GM21825 (cell line): ENCODE measurements at regions not wholly inside any gene's neighbourhood (a gene's known extent, or its start where the extent isn't known, plus 50 kb on each side); places are given as distances from the start of the nearest gene placed in this dataset.
"Not testable (repeated sequence)": the region's sequence is repeated elsewhere in the genome, so short reads cannot be mapped to it uniquely, and the experiment has no call there.

Experiments used
- ATAC-seq: cut with Tn5 transposase; IDR thresholded peaks from one replicate; pipeline ENCODE4 v1.9.1; 2021; ENCODE audit warnings: mild to moderate bottlenecking, moderate library complexity; ENCODE audit not compliant: unreplicated experiment

DNA sequence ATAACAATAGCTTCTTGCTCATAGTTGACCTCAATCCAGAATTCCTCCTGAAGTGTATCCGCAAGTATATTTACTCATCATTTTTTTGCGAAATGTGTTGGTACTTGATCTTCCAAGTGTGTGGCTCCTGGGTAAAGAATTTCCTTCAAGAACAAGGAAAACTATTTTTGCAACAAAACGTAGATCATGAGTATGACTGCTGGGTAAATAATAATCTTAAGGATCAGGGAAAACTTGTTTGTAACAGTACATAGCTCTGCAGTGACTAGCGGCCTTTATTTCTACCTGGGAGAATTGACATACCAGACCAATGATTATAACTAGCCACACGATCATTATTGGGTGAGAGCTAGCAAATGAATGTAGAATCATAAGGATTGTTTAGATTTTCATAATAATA, 1311.7 kb downstream of the ARAP2 start:
- ATAC-seq: no peak

DNA sequence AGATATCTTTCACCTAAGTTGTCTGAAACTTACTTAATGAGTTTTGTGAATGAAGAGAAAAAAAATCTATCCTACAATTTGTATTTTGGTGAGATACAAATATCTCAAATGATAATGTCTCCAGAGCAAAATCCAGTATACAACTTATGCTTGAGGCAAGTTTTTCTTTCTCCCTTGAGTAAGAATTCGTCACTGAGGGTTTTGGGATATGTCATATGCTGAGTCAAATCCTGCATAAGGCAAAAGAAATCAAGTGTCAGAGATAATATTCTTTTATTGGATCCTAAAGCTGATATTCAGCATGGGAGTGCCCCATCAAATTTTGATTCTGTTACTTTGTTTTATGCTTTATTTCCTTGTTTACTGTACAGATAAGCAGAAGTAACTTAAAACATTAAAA, 1308.6 kb downstream of the ARAP2 start:
- no peak for ATAC-seq

DNA sequence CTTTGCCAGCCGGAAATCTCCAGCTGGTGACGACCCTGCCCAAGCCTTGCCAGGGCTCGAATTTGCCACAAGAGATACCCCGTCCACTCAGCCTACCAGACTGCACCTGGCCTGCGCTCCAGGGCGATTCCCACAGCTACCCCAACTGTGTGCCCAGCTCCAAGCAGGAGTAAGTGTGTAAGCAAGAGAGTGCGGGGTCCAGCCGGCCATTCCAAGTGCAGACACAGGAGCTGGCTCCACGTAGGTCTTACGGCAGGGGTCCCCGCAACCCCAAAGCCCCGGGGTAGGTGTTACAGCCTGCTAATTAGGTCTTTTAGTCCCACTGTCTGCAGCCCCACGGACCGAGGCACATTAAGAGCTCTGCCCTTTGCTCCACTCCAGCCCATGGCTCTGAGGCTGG, 1305.2 kb downstream of the ARAP2 start:
- no peak for ATAC-seq

DNA sequence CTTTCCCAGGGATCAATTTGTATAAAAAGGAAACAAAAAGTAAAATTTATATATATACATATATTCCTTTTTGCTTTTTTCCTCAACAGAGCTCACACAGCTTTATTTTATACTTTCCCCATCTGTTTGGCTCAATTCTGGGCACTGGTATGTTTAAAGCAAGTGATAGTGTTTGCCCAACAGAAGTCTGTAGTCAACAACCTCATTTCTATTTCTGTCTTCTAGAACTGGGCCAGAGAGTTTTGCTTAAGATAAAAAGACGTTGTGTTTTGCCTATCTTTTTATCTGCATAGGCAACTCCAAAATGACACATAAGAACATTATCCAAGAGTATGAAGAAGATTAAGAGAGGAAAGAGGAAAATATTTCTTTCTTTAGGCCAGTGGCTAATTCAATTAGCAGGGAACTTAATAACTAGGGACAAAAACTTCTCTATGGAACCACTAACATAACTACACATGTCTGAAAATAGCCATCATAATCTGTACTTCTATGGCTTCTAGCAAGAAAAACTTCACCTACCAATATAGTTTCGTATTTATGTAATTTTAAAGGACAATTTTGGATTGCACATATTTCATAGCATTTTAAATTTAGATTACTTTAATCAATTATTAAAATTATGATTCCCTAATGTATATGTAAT, 1300.5 kb downstream of the ARAP2 start:
- ATAC-seq: no peak

DNA sequence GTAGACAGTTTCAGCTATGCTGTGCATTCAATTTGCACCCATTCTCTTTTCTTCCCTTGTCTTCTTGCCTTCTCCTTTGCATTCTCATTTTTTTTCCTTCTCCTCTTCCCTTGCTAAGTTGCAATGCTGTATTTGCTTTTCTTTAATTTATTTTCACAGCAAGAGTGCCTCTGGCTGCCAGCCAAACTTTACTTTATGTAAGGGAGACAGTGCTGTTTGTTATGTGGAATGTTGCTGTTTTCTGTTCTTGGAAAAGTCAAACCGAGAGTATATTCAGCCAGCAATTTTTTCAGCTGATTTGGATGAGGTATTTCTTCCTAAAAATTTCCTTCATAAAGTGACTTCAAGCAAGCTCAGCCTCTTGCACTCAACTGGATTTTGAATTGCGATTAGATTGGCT, 1293.4 kb downstream of the ARAP2 start:
- no peak for ATAC-seq

DNA sequence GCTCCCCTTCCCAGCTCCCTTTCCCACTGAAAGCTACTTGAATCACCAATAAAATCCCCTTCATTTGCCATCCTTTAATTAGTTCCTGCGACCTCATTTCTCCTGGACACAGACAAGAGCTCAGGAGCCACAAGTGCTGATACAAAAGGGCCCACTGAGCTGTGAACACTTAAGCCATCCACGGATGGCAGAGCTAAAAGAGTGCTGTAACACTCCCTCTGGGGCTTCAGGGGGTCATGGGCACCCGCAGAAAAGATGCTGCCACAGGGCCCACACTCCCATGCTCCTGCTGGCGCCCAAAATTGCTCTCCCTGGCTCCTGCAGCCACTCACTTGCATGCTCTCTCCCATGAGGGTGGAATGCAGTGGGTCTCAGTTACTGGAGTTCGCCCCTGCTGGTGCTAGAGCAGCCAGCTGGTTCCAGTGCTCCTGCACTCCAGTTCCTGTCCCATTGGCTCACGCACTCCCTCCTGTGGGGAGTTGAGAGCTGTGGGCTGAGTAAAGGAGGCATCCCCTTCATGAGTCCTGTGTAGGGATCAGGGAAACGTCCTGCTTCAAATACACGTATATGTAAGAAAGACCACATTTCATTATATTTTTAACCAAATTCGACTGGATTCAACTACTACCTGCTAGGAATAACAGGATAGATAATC, 1291.0 kb downstream of the ARAP2 start:
- ATAC-seq: no peak

DNA sequence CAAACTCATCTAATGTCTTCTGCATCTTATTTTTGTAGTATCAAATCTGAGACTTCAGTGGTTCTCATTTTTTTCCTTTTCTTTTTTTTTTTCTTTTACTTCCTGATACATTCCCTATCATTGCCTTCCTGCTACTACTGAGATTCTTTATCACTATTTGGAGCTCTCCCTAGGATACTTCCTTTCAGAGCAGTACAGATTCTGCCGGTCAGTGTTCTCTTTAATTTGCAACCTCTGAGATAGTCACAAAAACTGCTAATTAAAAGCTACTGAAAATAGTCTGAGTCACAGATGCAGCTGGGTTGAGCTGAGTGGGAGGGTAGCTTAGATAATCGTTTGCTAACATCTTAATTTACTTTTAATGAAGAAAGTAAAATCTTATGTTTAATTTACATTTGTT, 1279.7 kb downstream of the ARAP2 start:
- no peak for ATAC-seq

DNA sequence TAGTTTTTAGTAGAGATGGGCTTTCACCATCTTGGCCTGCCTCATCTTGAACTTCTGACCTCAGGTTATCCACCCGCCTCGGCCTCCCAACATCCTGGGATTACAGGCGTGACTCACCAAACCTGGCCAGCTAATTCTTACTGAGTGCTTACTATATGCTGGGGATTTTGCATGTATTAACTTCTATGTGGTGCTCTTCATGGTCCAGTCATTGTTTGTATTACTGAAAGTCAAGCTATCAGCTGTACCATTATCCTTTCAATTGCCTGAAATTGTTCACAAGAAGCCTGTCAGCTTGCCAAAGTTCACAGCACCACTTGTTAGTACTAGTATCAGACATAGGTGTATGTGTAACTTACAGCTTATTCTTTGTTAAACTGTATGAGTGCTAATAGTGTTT, 1272.1 kb downstream of the ARAP2 start:
- ATAC-seq: no peak

DNA sequence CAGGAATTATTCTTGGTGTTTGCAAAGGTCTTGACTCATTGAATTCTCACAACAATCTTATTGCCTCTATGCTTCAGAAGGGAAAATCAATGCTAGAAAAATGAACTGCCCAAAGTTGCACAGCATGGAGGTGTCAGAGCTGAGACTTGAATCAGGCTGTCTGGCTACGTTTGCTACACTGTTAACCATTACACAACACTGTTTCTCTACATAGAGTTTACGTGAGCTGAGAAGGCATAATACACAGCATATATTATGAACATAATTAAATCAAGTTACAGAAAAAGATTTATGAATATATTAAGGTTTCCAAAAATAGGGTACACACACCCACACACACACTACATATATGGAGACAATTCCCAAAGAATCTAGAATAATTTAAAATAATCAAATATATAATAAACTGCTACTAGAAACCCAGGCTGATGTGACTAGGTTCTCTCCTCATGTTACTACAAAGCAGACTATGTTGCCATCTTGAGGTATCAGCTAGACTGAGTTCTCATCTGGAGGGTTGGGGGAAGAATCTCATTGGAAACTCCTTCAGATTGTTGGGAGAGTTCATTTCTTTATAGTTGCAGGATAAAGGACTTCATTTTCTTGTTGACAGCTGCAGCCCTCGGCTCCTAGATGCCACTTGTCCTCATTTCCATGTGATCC, 1270.5 kb downstream of the ARAP2 start:
- ATAC-seq: no peak

DNA sequence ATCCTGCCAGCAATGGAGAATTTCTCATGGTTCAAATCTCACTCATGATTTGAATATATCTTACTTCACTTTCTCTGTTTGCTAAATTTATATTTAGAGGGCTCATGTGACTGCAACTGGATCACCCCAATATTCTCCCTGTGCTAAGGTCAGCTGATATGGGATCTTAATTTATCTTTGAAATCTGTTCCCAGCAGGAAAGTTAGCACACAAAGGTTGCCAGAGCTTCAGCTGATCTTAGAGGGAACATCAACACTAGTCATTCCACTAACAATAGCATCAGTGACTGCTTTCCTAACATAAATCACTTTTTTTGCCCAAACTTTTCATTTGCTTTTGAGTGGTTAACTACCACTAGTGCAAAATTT, 1270.0 kb downstream of the ARAP2 start:
- no peak for ATAC-seq

DNA sequence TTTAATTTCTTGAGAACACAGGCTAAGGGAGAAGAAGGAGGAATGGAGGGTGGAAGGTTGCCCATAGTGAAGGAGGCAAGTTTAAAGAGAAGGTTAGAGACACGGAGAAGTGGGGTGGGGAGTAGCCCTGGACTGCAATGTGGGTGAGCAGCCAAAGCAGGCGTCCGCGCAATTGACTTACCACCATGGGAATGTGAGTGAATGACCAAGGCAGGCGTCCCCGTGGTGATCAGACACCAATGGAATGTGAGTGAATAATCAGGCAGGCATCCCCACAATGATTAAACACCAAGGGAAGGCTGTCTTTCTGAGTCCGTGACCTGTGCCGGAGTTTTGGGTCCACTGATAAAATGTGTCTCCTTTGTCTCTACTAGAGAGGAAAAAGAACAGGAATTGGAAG, 1223.1 kb downstream of the ARAP2 start:
- ATAC-seq: not testable (repeated sequence)

DNA sequence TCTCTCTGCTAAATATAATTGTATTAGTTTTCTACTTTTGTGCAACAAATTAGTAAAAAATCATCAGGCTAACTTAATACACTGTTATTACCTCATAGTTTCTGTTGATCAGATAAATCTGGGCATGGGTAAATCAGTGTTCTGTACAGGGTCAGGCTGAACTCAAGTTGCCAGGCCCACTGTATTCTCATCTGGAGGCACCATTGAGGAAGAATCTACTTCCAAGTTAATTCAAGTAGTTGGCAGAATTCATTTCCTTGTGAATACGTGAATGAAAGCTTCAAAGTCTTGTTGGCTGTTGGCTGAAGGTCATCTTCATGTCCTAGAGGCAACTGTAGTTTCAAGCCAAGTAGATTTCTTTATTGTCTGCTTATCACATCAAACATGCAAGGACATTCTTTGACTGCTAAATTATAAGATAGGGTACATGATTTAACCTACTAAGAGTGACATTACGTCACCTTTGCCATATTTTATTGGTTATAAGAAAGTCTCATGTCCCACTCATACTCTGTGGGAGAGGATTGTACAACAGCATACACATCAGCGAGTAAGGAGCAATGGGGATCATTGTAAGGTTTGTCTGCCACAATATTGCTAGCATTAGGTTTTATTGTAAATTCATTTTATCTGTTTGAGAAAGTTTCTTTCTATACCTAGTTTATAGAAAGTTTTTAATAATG, 1219.0 kb downstream of the ARAP2 start:
- no peak for ATAC-seq

DNA sequence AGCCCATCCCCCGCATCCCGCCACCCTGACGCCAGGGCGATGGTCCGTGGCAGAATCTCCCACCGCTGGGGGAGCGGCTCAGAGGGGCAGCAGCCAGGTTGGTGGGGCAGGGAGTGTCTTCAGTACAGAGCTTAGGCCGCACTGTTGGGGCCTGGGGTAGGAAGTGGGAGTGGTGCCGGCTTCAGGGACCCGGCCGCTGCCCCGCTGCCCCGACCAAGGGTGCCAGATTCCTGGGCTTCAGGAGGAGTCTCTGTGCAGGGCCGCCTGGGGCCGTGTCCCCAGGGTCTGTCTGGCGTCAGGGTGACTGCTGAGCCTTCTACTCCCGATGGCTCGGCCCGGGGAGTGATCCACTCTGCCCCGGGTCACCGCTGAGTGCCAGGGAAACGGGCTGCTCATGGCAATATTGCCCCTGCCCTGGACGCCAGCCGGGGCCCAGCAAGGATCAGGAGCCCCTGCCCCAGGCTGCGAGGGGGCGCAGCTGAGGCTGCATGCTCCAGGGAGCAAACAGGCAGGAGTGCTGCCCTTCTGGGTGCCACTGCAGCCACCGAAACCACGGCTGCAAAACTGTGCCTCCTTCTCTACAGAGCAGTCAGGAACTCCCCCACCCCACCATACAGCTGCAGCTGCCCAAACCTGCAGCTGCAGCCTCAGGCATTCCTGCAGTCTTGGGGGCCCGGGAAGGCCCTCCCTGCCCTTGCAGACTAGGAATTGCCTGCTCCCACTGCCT, 1206.1 kb downstream of the ARAP2 start:
- ATAC-seq: no peak

DNA sequence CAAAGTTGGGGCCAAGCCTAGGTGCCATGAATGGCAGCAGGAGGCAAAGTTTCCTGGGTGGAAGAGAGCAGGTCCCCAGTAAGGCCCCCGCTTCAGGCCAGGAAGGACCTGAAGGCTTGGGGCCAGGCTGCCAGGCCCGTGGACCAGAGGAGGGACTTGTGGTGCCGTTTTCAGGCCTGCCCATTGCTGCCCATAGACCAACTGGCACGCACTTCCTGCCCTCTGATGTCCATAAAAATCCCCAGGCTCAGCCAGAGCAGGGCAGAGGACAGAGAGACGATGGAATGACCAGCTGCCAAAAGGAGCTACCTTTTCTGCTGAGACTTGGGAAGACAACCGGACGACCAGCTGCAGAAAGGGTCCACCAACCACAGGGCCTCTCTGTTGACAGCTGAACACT, 1205.5 kb downstream of the ARAP2 start:
- ATAC-seq: no peak

DNA sequence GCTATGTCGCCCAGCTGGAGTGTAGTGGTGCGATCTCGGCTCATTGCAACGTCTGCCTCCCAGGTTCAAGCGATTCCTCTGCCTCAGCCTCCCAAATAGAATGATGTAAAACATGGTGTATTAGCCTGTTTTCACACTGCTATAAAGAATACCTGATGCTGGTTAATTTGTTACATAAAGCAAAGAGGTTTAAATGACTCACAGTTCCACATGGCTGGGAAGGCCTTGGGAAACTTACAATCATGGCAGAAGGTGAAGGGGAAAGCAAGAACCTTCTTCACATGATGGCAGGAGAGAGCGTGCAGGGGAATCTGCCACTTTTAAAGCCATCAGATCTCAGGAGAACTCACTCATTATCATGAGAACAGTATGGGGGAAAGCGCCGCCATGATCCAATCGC, 1191.8 kb downstream of the ARAP2 start:
- no peak for ATAC-seq

DNA sequence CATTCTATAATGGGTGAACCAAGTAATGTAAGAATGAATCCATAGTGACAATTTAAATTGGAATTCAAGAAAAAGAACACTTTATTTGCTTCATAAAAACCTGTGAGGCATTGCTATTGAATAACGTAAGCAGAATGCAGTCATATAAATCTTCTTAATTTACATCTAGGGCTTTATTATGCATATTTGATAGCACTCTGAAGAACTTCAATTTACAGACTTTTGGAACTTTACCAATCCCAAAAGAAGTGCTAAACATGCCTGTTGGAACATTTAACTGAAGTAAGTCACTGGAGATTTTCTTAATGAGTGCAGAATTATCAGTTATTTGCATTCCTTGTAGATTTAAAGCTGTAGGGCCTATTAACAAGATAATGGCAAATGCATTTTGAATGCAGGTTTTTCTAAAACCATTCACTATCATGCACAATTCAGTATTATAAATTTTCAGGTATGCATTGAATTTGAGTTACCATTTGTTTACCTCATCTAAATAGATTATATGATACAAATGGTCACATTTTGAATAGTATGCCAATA, 1181.2 kb downstream of the ARAP2 start:
- no peak for ATAC-seq

DNA sequence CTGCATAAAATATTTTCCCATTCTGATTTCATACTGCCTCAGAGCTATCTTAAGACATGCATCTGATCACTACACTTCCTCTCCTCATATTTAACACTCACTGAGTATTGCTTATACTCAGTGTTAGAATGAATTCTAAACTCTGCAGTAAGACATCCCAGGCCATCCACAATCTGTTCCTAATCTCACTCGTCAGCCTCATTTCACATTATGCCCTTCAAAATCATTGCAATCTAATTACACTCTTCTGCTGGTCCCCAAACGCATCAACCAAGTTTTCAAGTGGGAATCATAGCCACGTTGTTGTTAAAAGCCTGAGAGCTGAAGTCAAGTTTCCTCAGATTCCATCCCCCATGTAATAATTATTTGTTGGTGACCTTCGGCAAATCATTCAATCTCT, 1177.9 kb downstream of the ARAP2 start:
- ATAC-seq: no peak

DNA sequence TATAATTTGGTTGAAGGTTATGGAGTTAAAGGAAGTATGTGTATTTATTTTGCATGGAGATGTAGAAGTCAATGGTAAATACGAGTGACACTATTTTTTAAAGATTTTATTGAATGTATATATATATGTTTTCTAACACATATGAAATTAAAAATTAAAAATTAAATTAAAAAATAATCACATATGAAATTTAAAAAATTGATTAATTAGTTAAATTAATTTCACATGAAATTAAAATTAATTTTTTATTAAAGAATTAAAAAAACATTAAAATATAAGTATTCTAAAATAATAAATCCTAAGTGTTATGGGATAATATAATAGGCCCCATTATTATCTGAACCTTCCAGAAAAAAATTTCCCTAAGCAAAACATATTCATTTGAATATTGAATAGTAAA, 1163.5 kb downstream of the ARAP2 start:
- no peak for ATAC-seq

DNA sequence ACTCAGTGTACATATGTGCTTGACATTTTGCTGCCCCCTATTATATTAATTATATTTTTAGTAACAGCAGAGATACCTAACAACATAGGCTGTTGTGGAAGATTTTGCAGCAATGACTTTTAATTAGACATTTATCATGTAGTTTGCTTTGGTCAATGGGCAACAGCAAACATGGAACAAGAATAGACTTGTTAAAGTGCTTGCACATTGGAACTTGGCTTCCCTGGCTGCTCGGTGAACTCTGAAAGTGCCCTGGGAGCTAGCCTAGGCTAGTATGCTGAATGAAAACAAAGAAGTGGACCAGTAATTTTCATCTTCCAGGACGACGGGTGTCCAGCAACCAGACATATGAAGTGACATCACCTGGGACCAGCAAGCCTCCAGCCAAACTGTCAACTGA, 1157.1 kb downstream of the ARAP2 start:
- ATAC-seq: no peak

DNA sequence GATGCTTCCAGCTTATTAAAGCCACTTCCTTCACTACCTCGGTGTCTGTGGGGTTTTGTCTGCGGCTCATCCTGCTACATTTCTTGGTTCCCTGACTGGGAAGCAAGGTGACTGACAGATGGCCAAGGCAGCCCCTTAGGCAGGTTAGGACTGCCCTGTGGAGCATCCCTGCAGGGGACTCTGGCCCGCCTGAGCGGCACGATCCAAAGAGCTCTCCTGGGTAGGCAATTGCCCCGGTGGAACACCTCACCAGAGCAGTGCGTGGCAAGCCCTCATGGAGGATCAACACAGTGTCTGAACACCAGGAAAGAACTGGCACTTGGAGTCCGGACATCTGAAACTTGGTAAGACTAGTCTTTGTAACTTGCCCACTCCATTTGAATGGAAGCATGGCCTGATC, 1143.4 kb downstream of the ARAP2 start:
- no peak for ATAC-seq

DNA sequence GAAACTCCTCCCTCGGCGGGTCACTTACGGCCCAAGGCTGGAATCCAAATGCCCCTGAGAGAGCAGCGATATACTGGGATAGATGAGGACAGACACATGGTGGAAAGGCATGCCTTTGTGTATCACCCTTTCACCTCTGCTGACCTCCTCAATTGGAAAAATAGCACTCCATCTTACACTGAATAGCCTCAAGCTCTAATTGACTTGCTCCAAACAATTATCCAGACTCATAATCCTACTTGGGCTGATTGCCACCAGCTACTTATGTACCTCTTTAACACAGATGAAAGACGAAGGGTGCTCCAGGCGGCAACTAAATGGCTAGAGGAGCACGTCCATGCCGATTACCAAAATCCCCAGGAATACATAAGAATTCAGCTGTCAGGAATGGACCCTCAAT, 1142.2 kb downstream of the ARAP2 start:
- ATAC-seq: no peak
